ENCODE measurements at regions not wholly inside any gene's neighbourhood (a gene's known extent, or its start where the extent isn't known, plus 50 kb on each side); places are given as distances from the start of the nearest gene placed in this dataset.

- TF ChIP-seq CTCF (IDR thresholded peaks at IDR 0.05 in 4 of 5, conservative IDR thresholded peaks at IDR 0.05 in 1 of 5) (no peak), POLR2A (IDR thresholded peaks at IDR 0.05) (no peak)
Observed at GRCh38 chr16:60686824-60687223, 1349.4 kb downstream of the CDH8 start.
